ENCODE measurements at regions not wholly inside any gene's neighbourhood (a gene's known extent, or its start where the extent isn't known, plus 50 kb on each side); places are given as distances from the start of the nearest gene placed in this dataset.

DNA sequence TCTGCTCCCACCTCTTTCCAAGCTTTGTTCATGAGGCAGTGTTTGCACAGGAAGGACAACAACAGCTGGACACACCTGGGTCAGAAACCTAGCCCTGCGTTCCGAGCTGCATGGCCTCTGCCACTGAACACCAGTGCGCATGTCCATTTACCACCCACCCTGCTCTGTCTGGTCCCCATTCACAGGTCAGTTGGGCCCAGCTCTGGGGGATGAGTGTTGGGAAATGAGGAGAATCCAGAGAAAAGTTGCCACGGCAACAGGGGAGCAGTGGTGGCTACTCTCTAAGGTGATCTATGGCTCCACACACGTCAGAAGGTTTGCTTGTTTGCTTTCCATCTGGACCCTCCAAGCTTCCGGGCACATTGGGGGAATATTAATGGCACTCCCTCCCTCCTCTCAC lies 70.4 kb upstream of the ASIC2 start:
- TF ChIP-seq POLR2A (IDR thresholded peaks at IDR 0.05), result no peak
- TF ChIP-seq, protein P1, sequence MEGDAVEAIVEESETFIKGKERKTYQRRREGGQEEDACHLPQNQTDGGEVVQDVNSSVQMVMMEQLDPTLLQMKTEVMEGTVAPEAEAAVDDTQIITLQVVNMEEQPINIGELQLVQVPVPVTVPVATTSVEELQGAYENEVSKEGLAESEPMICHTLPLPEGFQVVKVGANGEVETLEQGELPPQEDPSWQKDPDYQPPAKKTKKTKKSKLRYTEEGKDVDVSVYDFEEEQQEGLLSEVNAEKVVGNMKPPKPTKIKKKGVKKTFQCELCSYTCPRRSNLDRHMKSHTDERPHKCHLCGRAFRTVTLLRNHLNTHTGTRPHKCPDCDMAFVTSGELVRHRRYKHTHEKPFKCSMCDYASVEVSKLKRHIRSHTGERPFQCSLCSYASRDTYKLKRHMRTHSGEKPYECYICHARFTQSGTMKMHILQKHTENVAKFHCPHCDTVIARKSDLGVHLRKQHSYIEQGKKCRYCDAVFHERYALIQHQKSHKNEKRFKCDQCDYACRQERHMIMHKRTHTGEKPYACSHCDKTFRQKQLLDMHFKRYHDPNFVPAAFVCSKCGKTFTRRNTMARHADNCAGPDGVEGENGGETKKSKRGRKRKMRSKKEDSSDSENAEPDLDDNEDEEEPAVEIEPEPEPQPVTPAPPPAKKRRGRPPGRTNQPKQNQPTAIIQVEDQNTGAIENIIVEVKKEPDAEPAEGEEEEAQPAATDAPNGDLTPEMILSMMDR (IDR thresholded peaks at IDR 0.05), result no peak

Measured in Peyer's patch (tissue), 4 donors.